Spleen (tissue), 7 donors: ENCODE measurements at regions not wholly inside any gene's neighbourhood (a gene's known extent, or its start where the extent isn't known, plus 50 kb on each side); places are given as distances from the start of the nearest gene placed in this dataset.

ENCODE experiments used
- CTCF ChIP-seq, 11 experiments: fragments of 200-600 bp in 7 of 11; fragments of 450-650 bp in 4 of 11; sonication (generic) in 4 of 11; IDR thresholded peaks in 8 of 11; conservative IDR thresholded peaks in 3 of 11; 1 replicate in 7 of 11; 2 replicates in 4 of 11; pipeline versions ENCODE4 v1.4.0 to v1.8.0; 2016 to 2021; ENCODE audit warnings: antibody characterized with exemption in 11 of 11, inconsistent platforms in 4 of 11, mild to moderate bottlenecking in 1 of 11
- POLR2AphosphoS5 ChIP-seq, 3 donors: sonication (generic); formaldehyde crosslinking; IDR thresholded peaks; one replicate each; pipeline ENCODE4 v1.5.1; 2017; ENCODE audit warnings: antibody characterized with exemption in 3 of 3
- donor health status: DM: no; HTN: no; CAD: no; lungs with moderate emphysema.
- donor health status: DM: no; HTN: no; CAD: no.
- donor health status: DM: no; HTN: no; CAD: no.

GRCh38 chr9:78543353-78543752 is 246.4 kb downstream of the PSAT1 start:
- TF ChIP-seq POLR2AphosphoS5 (IDR thresholded peaks at IDR 0.05): no peak
- no peak for TF ChIP-seq CTCF (IDR thresholded peaks at IDR 0.05 in 8 of 11, conservative IDR thresholded peaks at IDR 0.05 in 3 of 11)
